Gastroesophageal sphincter (tissue), 3 donors: ENCODE measurements at regions not wholly inside any gene's neighbourhood (a gene's known extent, or its start where the extent isn't known, plus 50 kb on each side); places are given as distances from the start of the nearest gene placed in this dataset.

ENCODE experiments used
- EP300 ChIP-seq: sonication (generic); formaldehyde crosslinking; IDR thresholded peaks from one replicate; pipeline ENCODE4 v1.6.1; 2017; ENCODE audit warnings: antibody characterized with exemption, mild to moderate bottlenecking
- POLR2A ChIP-seq, 2 donors: fragments of 450-650 bp; IDR thresholded peaks; one replicate each; pipeline ENCODE4 v1.6.1; 2017; ENCODE audit warnings: antibody characterized with exemption in 2 of 2, mild to moderate bottlenecking in 2 of 2, moderate library complexity in 1 of 2
- TF ChIP-seq, protein P1 (sequence below), 4 experiments: fragments of 200-600 bp in 2 of 4; fragments of 450-650 bp in 2 of 4; sonication (generic) in 1 of 4; IDR thresholded peaks; one replicate each; pipeline ENCODE4 v1.5.1; 2017 to 2019; ENCODE audit warnings: antibody characterized with exemption in 4 of 4, mild to moderate bottlenecking in 2 of 4, moderate library complexity in 2 of 4

DNA sequence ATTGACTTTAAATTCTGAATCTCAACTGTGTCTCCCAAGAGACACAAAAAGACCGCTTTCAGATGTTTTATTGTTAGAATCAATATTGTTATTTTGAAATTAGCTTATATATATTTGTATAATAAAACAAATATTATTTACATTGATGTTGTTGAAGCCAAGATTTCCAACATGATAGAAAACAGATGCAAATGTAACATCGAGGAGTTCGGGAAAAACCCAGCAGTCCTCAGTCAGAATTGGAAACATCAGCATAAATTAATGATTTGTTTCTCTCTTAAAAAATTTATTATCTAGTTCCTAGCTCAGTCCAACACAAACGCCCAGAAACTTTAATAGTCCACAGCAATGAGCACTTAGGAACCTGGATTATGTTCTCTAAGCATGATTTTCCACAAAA, 1330.4 kb downstream of the TBC1D22A start:
- TF ChIP-seq EP300 = no peak
- no peak for TF ChIP-seq POLR2A (IDR thresholded peaks at IDR 0.05)
- TF ChIP-seq, protein P1, sequence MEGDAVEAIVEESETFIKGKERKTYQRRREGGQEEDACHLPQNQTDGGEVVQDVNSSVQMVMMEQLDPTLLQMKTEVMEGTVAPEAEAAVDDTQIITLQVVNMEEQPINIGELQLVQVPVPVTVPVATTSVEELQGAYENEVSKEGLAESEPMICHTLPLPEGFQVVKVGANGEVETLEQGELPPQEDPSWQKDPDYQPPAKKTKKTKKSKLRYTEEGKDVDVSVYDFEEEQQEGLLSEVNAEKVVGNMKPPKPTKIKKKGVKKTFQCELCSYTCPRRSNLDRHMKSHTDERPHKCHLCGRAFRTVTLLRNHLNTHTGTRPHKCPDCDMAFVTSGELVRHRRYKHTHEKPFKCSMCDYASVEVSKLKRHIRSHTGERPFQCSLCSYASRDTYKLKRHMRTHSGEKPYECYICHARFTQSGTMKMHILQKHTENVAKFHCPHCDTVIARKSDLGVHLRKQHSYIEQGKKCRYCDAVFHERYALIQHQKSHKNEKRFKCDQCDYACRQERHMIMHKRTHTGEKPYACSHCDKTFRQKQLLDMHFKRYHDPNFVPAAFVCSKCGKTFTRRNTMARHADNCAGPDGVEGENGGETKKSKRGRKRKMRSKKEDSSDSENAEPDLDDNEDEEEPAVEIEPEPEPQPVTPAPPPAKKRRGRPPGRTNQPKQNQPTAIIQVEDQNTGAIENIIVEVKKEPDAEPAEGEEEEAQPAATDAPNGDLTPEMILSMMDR (IDR thresholded peaks at IDR 0.05) = no peak
